DOHH2 (cell line): ENCODE measurements at regions not wholly inside any gene's neighbourhood (a gene's known extent, or its start where the extent isn't known, plus 50 kb on each side); places are given as distances from the start of the nearest gene placed in this dataset.

Source experiments
- H3F3A ChIP-seq: fragments of 200-600 bp; sonication (generic), shearing (Covaris generic); 2 replicates; pipeline ENCODE4 v1.6.0; 2016; ENCODE audit warnings: antibody characterized with exemption, mild to moderate bottlenecking; ENCODE audit not compliant: control insufficient read depth, insufficient read depth
- H3K27ac ChIP-seq: fragments of 200-600 bp; sonication (generic); 2 replicates; pipeline ENCODE4 v1.5.1; 2014; ENCODE audit warnings: low read depth, mild to moderate bottlenecking, low read length, moderate library complexity
- H3K27me3 ChIP-seq: fragments of 200-600 bp; sonication (generic); 2 replicates; pipeline ENCODE4 v1.6.1; 2014; ENCODE audit warnings: mild to moderate bottlenecking, low read length, mixed read lengths; ENCODE audit not compliant: control insufficient read depth
- H3K36me3 ChIP-seq: fragments of 200-600 bp; sonication (generic); 2 replicates; pipeline ENCODE4 v1.6.1; 2014; ENCODE audit warnings: mild to moderate bottlenecking, low read length, moderate library complexity, mixed read lengths; ENCODE audit not compliant: control insufficient read depth
- H3K4me1 ChIP-seq: fragments of 200-600 bp; sonication (generic); 2 replicates; pipeline ENCODE4 v1.6.1; 2014; ENCODE audit warnings: mild to moderate bottlenecking, low read length, mixed read lengths; ENCODE audit not compliant: control insufficient read depth
- H3K4me2 ChIP-seq: fragments of 200-600 bp; sonication (generic); 2 replicates; pipeline ENCODE4 v1.6.0; 2014; ENCODE audit warnings: mild to moderate bottlenecking, low read length, moderate library complexity
- H3K4me3 ChIP-seq: fragments of 200-600 bp; sonication (generic); 2 replicates; pipeline ENCODE4 v1.5.1; 2014; ENCODE audit warnings: mild to moderate bottlenecking, low read length, mixed read lengths
- H3K79me2 ChIP-seq: fragments of 200-600 bp; sonication (generic); 2 replicates; pipeline ENCODE4 v1.6.1; 2014; ENCODE audit warnings: mild to moderate bottlenecking, low read length, mixed read lengths; ENCODE audit not compliant: control insufficient read depth
- H3K9me2 ChIP-seq: fragments of 200-600 bp; sonication (generic); replicated peaks from 2 replicates; pipeline ENCODE4 v1.6.1; 2014; ENCODE audit warnings: mild to moderate bottlenecking, low read length, mixed read lengths; ENCODE audit not compliant: control insufficient read depth
- H3K9me3 ChIP-seq: fragments of 200-600 bp; sonication (generic); 2 replicates; pipeline ENCODE4 v1.6.1; 2014; ENCODE audit warnings: antibody characterized with exemption, low read length, mixed read lengths; ENCODE audit not compliant: control insufficient read depth, insufficient read depth
- H4K20me1 ChIP-seq: fragments of 200-600 bp; sonication (generic); 2 replicates; pipeline ENCODE4 v1.6.0; 2014; ENCODE audit warnings: low read depth, mild to moderate bottlenecking, antibody characterized with exemption, low read length, moderate library complexity; ENCODE audit not compliant: control insufficient read depth, insufficient read depth
- EZH2phosphoT487 ChIP-seq: fragments of 200-600 bp; sonication (generic); IDR thresholded peaks from 2 replicates; pipeline ENCODE4 v1.6.1; 2017; ENCODE audit warnings: borderline replicate concordance, mild to moderate bottlenecking, antibody characterized with exemption, low read length, moderate library complexity, mixed read lengths
- TF ChIP-seq, protein P1 (sequence below): fragments of 200-600 bp; sonication (generic); IDR thresholded peaks from one replicate; pipeline ENCODE4 v1.5.1; 2014; ENCODE audit warnings: antibody characterized with exemption, mild to moderate bottlenecking, low read depth, low read length; ENCODE audit not compliant: poor library complexity, severe bottlenecking

DNA sequence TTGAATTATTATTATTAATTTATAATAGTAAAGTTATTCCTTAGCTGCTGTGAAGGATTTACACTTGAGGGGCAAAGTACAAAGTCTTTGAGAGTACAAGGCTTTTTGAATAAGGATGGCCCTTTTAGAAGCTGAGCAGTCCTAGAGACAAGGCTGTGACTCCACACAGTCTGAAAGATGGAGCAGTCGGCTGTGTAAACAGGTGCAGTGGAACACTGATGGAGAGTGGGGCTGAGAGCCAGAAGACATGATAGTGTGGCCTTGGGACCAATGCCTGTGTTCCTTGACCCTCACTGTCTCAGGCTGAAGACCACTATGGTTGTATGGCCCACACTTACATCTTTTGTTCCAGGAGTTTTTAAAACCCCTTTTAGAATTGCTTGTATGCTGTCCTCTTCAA, 311.2 kb upstream of the PHF14 start:
- Histone ChIP-seq H3K4me2 (no peak overlapping the region), H3K4me1 (no peaks in the 10 kb centered on the region), H3K79me2 (no peaks in the 10 kb centered on the region), H3K36me3 (no peaks in the 10 kb centered on the region), H3K27me3 (no peaks in the 10 kb centered on the region), H3K4me3 (no peak overlapping the region), H3K27ac (no peak overlapping the region), H3F3A (no peaks in the 10 kb centered on the region), H3K9me3 (no peaks in the 10 kb centered on the region), H4K20me1 (no peaks in the 10 kb centered on the region), H3K9me2 (no peaks in the 10 kb centered on the region)
- no peak for TF ChIP-seq EZH2phosphoT487
- TF ChIP-seq, protein P1, sequence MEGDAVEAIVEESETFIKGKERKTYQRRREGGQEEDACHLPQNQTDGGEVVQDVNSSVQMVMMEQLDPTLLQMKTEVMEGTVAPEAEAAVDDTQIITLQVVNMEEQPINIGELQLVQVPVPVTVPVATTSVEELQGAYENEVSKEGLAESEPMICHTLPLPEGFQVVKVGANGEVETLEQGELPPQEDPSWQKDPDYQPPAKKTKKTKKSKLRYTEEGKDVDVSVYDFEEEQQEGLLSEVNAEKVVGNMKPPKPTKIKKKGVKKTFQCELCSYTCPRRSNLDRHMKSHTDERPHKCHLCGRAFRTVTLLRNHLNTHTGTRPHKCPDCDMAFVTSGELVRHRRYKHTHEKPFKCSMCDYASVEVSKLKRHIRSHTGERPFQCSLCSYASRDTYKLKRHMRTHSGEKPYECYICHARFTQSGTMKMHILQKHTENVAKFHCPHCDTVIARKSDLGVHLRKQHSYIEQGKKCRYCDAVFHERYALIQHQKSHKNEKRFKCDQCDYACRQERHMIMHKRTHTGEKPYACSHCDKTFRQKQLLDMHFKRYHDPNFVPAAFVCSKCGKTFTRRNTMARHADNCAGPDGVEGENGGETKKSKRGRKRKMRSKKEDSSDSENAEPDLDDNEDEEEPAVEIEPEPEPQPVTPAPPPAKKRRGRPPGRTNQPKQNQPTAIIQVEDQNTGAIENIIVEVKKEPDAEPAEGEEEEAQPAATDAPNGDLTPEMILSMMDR: no peak

DNA sequence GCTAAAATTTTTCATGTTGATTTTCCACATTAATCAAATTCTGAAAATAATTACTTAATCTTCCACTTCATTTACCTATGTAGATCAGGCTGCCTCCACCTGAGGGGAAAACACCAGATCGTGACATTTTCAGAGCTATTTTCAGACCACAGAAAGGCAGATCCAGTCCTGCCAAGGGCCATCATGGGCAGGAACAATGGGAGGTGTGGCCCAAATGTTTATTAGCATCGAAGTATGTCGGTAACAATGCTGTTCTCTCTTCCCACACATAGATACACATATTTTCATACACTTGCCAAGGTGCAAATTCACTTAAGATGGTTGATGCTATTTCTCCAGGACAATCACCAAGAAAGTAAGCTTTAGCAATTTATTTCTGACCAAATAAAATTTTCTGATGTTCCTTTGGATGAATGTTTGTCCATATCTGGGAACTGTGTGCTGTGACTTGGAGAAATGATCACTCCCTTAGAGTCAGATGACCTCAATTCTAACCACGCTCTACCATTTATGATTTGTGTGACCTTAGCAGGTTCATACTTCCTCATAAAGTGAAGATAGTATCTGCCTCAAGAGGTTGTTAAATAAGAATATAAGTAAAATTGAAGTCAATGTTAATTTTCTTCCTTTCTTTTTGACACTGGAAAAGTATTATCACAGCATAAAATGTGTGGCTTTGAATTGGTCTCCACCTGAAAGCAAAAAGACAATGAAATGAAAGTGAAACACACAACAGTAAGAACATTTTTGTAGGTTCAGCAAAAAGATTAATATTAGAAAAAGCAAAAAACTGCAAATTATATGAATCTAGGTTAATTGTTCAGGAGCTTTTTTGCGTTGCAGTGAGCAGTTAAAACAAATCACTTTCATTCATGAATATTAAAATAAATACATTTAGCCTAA, 310.4 kb upstream of the PHF14 start:
- TF ChIP-seq EZH2phosphoT487: no peak
- TF ChIP-seq, protein P1: no peak
- H3K4me2 ChIP-seq: no peak overlapping the region

DNA sequence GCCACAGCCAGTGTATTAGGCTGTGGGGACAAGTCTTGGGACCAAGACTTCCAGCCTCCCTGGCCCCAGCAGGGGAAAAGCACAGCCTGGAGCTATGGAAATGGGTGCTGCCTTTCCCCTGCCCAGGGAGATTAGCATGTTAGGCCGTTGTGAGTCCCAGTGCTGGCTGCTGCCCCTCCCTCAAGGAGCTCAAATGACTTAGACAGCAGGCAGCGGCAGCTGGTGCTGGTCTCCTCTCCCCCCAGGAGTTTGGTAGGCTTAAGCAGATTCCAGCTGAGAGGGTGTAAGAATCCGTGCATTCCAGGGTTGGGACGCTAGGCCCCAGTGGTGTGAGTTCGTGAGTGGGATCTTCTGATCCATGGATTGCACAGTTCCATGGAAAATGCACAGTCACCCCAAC, 301.5 kb upstream of the PHF14 start:
- H3K9me3 ChIP-seq: no peaks in the 10 kb centered on the region; the same call in 1 of the 2 replicates
- no peaks in the 10 kb centered on the region for H3F3A ChIP-seq
- TF ChIP-seq EZH2phosphoT487: no peak
- TF ChIP-seq, protein P1: no peak
- no peak overlapping the region for H3K4me3 ChIP-seq
- no peaks in the 10 kb centered on the region for H3K79me2 ChIP-seq
- H3K36me3 ChIP-seq: no peaks in the 10 kb centered on the region
- no peaks in the 10 kb centered on the region for H4K20me1 ChIP-seq
- H3K9me2 ChIP-seq: no peaks in the 10 kb centered on the region
- no peak overlapping the region for H3K4me2 ChIP-seq
- H3K27ac ChIP-seq: no peak overlapping the region
- no peaks in the 10 kb centered on the region for H3K27me3 ChIP-seq
- no peaks in the 10 kb centered on the region for H3K4me1 ChIP-seq

More for the DNA sequence above, 310.4 kb upstream of the PHF14 start:
- no peak overlapping the region for H3K27ac ChIP-seq
- H4K20me1 ChIP-seq: no peaks in the 10 kb centered on the region
- no peaks in the 10 kb centered on the region for H3K4me1 ChIP-seq
- H3K4me3 ChIP-seq: no peak overlapping the region
- H3F3A ChIP-seq: no peaks in the 10 kb centered on the region
- H3K9me2 ChIP-seq: no peaks in the 10 kb centered on the region
- no peaks in the 10 kb centered on the region for H3K79me2 ChIP-seq
- H3K9me3 ChIP-seq: no peaks in the 10 kb centered on the region
- H3K27me3 ChIP-seq: no peaks in the 10 kb centered on the region
- no peaks in the 10 kb centered on the region for H3K36me3 ChIP-seq
